GM13977 (cell line): ENCODE measurements at regions not wholly inside any gene's neighbourhood (a gene's known extent, or its start where the extent isn't known, plus 50 kb on each side); places are given as distances from the start of the nearest gene placed in this dataset.
"Not testable (repeated sequence)": the region's sequence is repeated elsewhere in the genome, so short reads cannot be mapped to it uniquely, and the experiment has no call there.

ENCODE experiments used
- DNase-seq: peaks from one replicate; pipeline ENCODE4 v3.0.0; 2012; ENCODE audit warnings: low spot score
- in situ Hi-C: fragments of 300-500 bp; cut with MboI; formaldehyde crosslinking; loops from one replicate; pipeline ENCODE4 v1.12.0; 2022; ENCODE audit warnings: low sequenced_read_pairs, low pct_unique_long_range_greater_than_20kb, mixed read lengths, inconsistent platforms; ENCODE audit not compliant: unreplicated experiment
- TF ChIP-seq, protein P1 (sequence below): IDR thresholded peaks from 2 replicates; pipeline ENCODE4 v1.5.1; 2012; ENCODE audit warnings: mild to moderate bottlenecking, control low read depth; ENCODE audit not compliant: insufficient read depth; ENCODE audit errors: extremely low read depth, missing control alignments

DNA sequence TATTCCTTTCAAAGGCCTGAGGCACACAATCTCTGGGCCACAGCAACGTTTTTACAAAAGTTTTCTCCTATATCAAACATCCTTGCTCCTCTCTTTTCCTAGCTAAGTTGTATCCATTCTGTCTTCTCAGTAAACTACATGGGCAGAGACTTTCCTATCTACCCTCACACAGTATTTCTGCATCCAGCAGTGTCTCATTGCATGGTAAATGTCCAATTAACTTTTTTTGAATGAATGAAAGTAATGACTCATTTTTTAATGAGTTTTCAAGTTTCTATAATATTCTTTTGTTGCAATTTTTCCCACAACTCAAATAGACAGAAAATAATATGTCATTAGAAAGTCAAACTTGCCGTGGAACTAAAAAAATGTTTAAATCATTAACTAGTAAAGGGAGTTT lies 688.6 kb downstream of the JRKL start:
- DNase-seq: no peak
- in situ Hi-C loops: no loop called here
- TF ChIP-seq, protein P1, sequence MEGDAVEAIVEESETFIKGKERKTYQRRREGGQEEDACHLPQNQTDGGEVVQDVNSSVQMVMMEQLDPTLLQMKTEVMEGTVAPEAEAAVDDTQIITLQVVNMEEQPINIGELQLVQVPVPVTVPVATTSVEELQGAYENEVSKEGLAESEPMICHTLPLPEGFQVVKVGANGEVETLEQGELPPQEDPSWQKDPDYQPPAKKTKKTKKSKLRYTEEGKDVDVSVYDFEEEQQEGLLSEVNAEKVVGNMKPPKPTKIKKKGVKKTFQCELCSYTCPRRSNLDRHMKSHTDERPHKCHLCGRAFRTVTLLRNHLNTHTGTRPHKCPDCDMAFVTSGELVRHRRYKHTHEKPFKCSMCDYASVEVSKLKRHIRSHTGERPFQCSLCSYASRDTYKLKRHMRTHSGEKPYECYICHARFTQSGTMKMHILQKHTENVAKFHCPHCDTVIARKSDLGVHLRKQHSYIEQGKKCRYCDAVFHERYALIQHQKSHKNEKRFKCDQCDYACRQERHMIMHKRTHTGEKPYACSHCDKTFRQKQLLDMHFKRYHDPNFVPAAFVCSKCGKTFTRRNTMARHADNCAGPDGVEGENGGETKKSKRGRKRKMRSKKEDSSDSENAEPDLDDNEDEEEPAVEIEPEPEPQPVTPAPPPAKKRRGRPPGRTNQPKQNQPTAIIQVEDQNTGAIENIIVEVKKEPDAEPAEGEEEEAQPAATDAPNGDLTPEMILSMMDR: no peak

DNA sequence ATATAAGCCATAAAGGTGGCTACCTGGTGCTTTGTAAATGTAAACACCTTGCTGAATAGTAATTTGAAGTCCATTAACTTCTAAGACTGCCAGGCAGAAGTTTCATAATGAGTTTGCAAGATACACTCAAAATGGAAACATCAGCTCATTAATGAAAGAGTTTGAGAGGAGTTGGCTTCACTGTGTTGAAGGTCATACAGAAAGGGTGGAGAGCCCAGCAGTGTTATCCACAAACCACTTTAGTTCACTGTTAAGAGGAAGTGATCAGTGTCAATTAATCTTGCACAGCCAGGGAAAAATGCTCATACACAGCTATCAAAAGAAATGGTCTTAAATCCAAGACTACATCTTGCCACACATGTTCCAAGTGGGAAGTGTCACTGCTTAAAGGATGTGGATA lies 689.4 kb downstream of the JRKL start:
- DNase-seq: peak; percentile 34
- TF ChIP-seq, protein P1: no peak
- in situ Hi-C loops: no loop called here

DNA sequence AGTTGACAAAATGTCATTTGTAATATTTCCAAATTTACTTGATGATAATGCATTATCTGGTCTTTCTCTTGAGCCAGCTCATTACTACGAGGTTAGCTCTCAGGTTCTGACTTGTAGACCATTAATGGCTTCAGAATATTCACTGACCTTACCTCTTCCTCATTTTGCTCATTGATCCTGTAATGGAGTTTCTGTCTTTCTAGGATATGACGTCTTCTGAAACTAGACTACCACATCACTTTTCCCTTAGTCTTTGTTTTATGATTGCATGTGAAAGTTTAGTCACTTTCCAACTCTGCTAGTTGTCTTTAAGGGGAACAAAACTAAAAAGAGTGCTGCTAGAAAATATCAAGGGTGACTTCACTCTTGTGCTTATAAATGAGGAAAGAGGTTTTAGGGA lies 697.6 kb downstream of the JRKL start:
- DNase-seq: no peak
- TF ChIP-seq, protein P1: no peak
- in situ Hi-C loops: no loop called here

DNA sequence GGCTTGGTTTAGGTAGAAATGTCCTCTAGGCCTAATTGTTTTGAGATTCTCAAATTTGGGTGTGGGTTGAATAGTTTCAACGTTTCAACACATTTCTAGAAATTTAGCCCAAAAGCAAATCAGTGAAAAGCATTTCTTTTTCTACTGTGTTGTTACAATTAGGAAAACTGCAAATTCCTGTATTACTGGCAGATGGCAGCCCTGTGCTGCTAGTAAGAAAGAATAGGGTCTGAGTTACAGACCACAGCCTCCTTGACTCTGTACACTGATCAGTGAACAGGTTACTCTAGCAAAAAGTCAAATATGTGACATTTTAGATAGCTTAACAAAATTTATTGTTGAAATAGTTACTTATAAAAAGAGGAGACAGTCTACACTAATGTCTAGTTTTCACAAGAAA lies 703.0 kb downstream of the JRKL start:
- in situ Hi-C loops: no loop called here
- TF ChIP-seq, protein P1: no peak
- DNase-seq: no peak

DNA sequence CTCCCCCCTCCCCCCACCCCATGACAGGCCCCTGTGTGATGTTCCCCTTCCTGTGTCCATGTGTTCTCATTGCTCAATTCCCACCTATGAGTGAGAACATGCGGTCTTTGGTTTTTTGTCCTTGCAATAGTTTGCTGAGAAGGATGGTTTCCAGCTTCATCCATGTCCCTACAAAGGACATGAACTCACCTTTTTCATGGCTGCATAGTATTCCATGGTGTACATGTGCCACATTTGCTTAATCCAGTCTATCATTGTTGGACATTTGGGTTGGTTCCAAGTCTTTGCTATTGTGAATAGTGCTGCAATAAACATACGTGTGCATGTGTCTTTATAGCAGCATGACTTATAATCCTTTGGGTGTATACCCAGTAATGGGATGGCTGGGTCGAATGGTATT lies 712.4 kb downstream of the JRKL start:
- in situ Hi-C loops, DNase-seq: not testable (repeated sequence)

DNA sequence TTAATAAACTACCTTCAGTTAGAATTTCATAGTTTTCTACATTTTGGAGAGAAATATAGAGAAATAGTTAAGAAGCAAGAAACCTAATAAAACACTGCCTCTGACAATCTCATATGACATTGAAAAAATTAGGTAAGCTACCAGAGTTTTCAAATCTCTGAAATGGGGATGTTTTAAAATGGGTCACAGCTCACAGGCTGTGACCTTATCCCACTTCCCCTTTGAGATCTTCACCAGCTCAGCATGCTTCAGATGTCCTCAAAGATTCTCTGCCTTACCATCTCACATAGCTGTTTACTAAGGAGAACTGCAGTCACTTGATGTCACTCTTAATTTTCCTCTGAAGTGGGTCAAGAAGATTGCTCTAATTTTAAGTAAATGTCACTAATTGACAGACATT lies 717.8 kb downstream of the JRKL start:
- TF ChIP-seq, protein P1: no peak
- in situ Hi-C loops: no loop called here
- DNase-seq: no peak

DNA sequence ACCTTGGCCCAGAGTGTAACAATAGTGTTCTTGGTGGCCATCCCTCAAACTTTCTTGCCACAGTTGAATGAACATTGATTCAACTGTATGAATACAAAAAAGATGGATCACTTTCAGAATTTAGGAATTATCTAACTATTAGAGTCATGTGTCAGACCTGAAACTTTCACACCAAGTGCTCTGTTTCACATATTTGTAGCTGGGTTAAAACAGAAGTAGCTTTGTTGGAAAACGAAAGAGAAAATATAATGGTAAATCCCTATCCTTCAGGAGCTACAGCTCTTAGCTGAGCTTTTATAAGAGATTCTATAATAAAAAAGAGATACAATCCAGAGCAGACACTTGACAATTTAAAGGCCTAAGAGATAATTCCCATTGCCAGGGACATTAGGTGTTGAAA lies 719.3 kb downstream of the JRKL start:
- no peak for DNase-seq
- in situ Hi-C loops: no loop called here
- TF ChIP-seq, protein P1: no peak
